HepG2 (cell line): ENCODE measurements at regions not wholly inside any gene's neighbourhood (a gene's known extent, or its start where the extent isn't known, plus 50 kb on each side); places are given as distances from the start of the nearest gene placed in this dataset.

Experiments used
- ATAC-seq: fragments of 200-7000 bp; cut with Tn5 transposase; 3 replicates; pipeline ENCODE4 v1.9.1; 2020; ENCODE audit warnings: mild to moderate bottlenecking, moderate library complexity
- BruUV-seq: library from RNA; stranded (reverse); fragments of 400-500 nt; replicated peaks from 2 replicates; lab custom pipeline; 2021; lab: Mats Ljungman, UMichigan
- CTCF ChIA-PET: fragments of 300-600 bp; formaldehyde crosslinking; extraction: SDS; loops from one replicate; lab custom pipeline; 2021; ENCODE audit warnings: low total read pairs, inconsistent platforms, low intra/inter-chr PET ratio; lab: Yijun Ruan, JAX
- POLR2A ChIA-PET: fragments of 350-600 bp; sonication (Branson Sonifier 250); formaldehyde crosslinking; loops from one replicate; lab custom pipeline; 2020; ENCODE audit warnings: antibody characterized with exemption, inconsistent platforms; lab: Yijun Ruan, JAX
- DNase-seq: peaks from one replicate; pipeline ENCODE4 v3.0.0-alpha.2; 2015; ENCODE audit warnings: low spot score
- FAIRE-seq: peaks from 3 replicates; lab custom pipeline; 2011; peaks lifted over from hg19 to GRCh38; lab: Jason Lieb, UNC
- H2AFZ ChIP-seq: one replicate; pipeline ENCODE4 v1.6.1; 2011; ENCODE audit warnings: low read length, inconsistent platforms
- H3K27ac ChIP-seq: fragments of 300-600 bp; 3 replicates; pipeline ENCODE4 v1.8.0; 2011; ENCODE audit warnings: mixed run types, mild to moderate bottlenecking, mixed read lengths, low read length, inconsistent platforms; ENCODE audit not compliant: insufficient read depth; ENCODE audit errors: extremely low read length
- H3K27me3 ChIP-seq, 2 experiments: fragments of 200-600 bp in 1 of 2; 2 replicates in 1 of 2; 3 replicates in 1 of 2; pipeline versions ENCODE4 v1.6.0 to v1.8.0; 2011; ENCODE audit warnings: low read length in 2 of 2, mild to moderate bottlenecking in 2 of 2, moderate library complexity in 2 of 2, inconsistent platforms in 1 of 2; ENCODE audit not compliant: insufficient read depth in 2 of 2, control insufficient read depth in 1 of 2
- H3K36me3 ChIP-seq, 2 experiments: fragments of 200-600 bp in 1 of 2; replicated peaks in 1 of 2; 2 replicates in 1 of 2; 3 replicates in 1 of 2; pipeline versions ENCODE4 v1.5.1 to v1.8.0; 2011; ENCODE audit warnings: low read length in 2 of 2, inconsistent platforms in 1 of 2; ENCODE audit not compliant: insufficient read depth in 2 of 2, control insufficient read depth in 1 of 2
- H3K4me1 ChIP-seq: 2 replicates; pipeline ENCODE4 v1.5.1; 2012; ENCODE audit warnings: low read length, inconsistent platforms; ENCODE audit not compliant: insufficient read depth
- H3K4me2 ChIP-seq: 2 replicates; pipeline ENCODE4 v1.6.0; 2011; ENCODE audit warnings: low read depth, low read length, inconsistent platforms
- H3K4me3 ChIP-seq, 3 experiments: fragments of 200-600 bp in 1 of 3; sonication (generic), shearing (Covaris generic) in 1 of 3; replicated peaks in 1 of 3; 2 replicates each; pipeline ENCODE4 v1.5.1; 2011 to 2016; ENCODE audit warnings: low read length in 3 of 3, inconsistent platforms in 2 of 3, low read depth in 2 of 3, mild to moderate bottlenecking in 2 of 3, control low read depth in 1 of 3, mixed read lengths in 1 of 3; ENCODE audit not compliant: insufficient read depth in 1 of 3
- H3K79me2 ChIP-seq: one replicate; pipeline ENCODE4 v1.6.1; 2011; ENCODE audit warnings: low read length, inconsistent platforms; ENCODE audit not compliant: insufficient read depth
- H3K9ac ChIP-seq: 2 replicates; pipeline ENCODE4 v1.6.0; 2011; ENCODE audit warnings: mild to moderate bottlenecking, low read depth, low read length, inconsistent platforms; ENCODE audit not compliant: insufficient read depth
- H3K9me3 ChIP-seq: 2 replicates; pipeline ENCODE4 v1.5.1; 2012; ENCODE audit warnings: mild to moderate bottlenecking, low read length
- H4K20me1 ChIP-seq: 2 replicates; pipeline ENCODE4 v1.6.0; 2011; ENCODE audit warnings: inconsistent platforms, mild to moderate bottlenecking, low read length, moderate library complexity; ENCODE audit not compliant: insufficient read depth
- EEA1 ChIP-seq: sonication (generic); formaldehyde crosslinking; IDR thresholded peaks from 2 replicates; pipeline ENCODE4 v1.5.1; 2020; ENCODE audit warnings: mild to moderate bottlenecking, missing genetic modification reagents, borderline replicate concordance
- MXD4 ChIP-seq: IDR thresholded peaks from 2 replicates; pipeline ENCODE4 v1.6.1; 2016; ENCODE audit warnings: mild to moderate bottlenecking, missing biosample characterization, missing genetic modification reagents
- NFKBIZ ChIP-seq: IDR thresholded peaks from 2 replicates; pipeline ENCODE4 v1.6.1; 2018; ENCODE audit warnings: missing genetic modification reagents, missing compliant biosample characterization
- PAXIP1 ChIP-seq: sonication (generic); formaldehyde crosslinking; conservative IDR thresholded peaks from 2 replicates; pipeline ENCODE4 v1.4.0; 2020; ENCODE audit warnings: mild to moderate bottlenecking, missing genetic modification reagents, moderate library complexity
- SNAPC2 ChIP-seq: sonication (generic); formaldehyde crosslinking; IDR thresholded peaks from 2 replicates; pipeline ENCODE4 v1.8.1; 2022; ENCODE audit warnings: mild to moderate bottlenecking, missing genetic modification reagents
- SP1 ChIP-seq, 2 experiments: fragments of 450-650 bp in 1 of 2; sonication (generic) in 1 of 2; formaldehyde crosslinking in 1 of 2; IDR thresholded peaks; 2 replicates each; pipeline versions ENCODE4 v1.4.0 to v1.6.1; 2016 to 2020; ENCODE audit warnings: missing genetic modification reagents in 1 of 2
- ZNF567 ChIP-seq: sonication (generic); formaldehyde crosslinking; IDR thresholded peaks from 2 replicates; pipeline ENCODE4 v1.8.1; 2023; ENCODE audit warnings: mild to moderate bottlenecking, missing genetic modification reagents, borderline replicate concordance
- ZNF619 ChIP-seq: sonication (generic); formaldehyde crosslinking; IDR thresholded peaks from 2 replicates; pipeline ENCODE4 v1.4.0; 2020; ENCODE audit warnings: mild to moderate bottlenecking, missing genetic modification reagents
- ZNF7 ChIP-seq: IDR thresholded peaks from 2 replicates; pipeline ENCODE4 v1.6.1; 2016; ENCODE audit warnings: missing biosample characterization, missing genetic modification reagents
- ZSCAN9 ChIP-seq: IDR thresholded peaks from 2 replicates; pipeline ENCODE4 v1.6.1; 2016; ENCODE audit warnings: borderline replicate concordance
- WGBS: methylation state at CpG from one replicate; pipeline ENCODE4 v1.1.6; 2017; ENCODE audit warnings: low lambda C conversion rate; 5-methylcytosine and 5-hydroxymethylcytosine counted together
- in situ Hi-C: cut with HindIII; loops from 2 replicates; pipeline ENCODE4 v1.10.0; 2017; ENCODE audit warnings: low pct_unique_long_range_greater_than_20kb; ENCODE audit not compliant: extremely low pct_ligation_motif_present
- intact Hi-C: fragments of 100-400 bp; cut with micrococcal nuclease; formaldehyde crosslinking; loops from one replicate; pipeline ENCODE4 v1.10.0; 2022; ENCODE audit not compliant: unreplicated experiment
- TF ChIP-seq, protein P1 (sequence below): sonication (generic); formaldehyde crosslinking; IDR thresholded peaks from 2 replicates; pipeline ENCODE4 v1.5.0; 2020; ENCODE audit warnings: mild to moderate bottlenecking, missing genetic modification reagents
- TF ChIP-seq, protein P2 (sequence below): sonication (generic); formaldehyde crosslinking; IDR thresholded peaks from 2 replicates; pipeline ENCODE4 v1.8.1; 2023; ENCODE audit warnings: mild to moderate bottlenecking, inconsistent platforms, moderate library complexity, missing genetic modification reagents, borderline replicate concordance

GRCh38 chr15:93143186-93143585 lies 54.2 kb upstream of the RGMA start:
- DNase-seq, result no peak
- H3K9ac ChIP-seq, result no peak overlapping the region
- TF ChIP-seq MXD4 (CRISPR knock-in tag) (no peak), ZSCAN9 (no peak), ZNF619 (CRISPR knock-in tag) (no peak), ZNF567 (CRISPR knock-in tag) (no peak), NFKBIZ (CRISPR knock-in tag) (no peak)
- TF ChIP-seq, protein P1, sequence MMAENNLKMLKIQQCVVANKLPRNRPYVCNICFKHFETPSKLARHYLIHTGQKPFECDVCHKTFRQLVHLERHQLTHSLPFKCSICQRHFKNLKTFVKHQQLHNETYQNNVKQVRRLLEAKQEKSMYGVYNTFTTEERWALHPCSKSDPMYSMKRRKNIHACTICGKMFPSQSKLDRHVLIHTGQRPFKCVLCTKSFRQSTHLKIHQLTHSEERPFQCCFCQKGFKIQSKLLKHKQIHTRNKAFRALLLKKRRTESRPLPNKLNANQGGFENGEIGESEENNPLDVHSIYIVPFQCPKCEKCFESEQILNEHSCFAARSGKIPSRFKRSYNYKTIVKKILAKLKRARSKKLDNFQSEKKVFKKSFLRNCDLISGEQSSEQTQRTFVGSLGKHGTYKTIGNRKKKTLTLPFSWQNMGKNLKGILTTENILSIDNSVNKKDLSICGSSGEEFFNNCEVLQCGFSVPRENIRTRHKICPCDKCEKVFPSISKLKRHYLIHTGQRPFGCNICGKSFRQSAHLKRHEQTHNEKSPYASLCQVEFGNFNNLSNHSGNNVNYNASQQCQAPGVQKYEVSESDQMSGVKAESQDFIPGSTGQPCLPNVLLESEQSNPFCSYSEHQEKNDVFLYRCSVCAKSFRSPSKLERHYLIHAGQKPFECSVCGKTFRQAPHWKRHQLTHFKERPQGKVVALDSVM, result no peak
- TF ChIP-seq, all 625 proteins: peak for 0
- intact Hi-C loops, result no loop called here
- Histone ChIP-seq H3K27ac (no peak overlapping the region), H3K4me2 (no peak overlapping the region), H3K27me3 (peaks cover 0 to 19% of the 10 kb centered on the region in 2 experiments; a peak in 4 of 5 replicates), H2AFZ (no peak overlapping the region), H3K9me3 (no peaks in the 10 kb centered on the region), H3K4me1 (no peaks in the 10 kb centered on the region), H3K36me3 (no peaks in the 10 kb centered on the region), H3K4me3 (no peak overlapping the region), H3K79me2 (no peaks in the 10 kb centered on the region), H4K20me1 (no peaks in the 10 kb centered on the region)
- in situ Hi-C loops, result no loop called here
- BruUV-seq, result no TSS peak
- WGBS, result 15% methylated on average over 13 of the region's 13 CpGs
- ATAC-seq (no peak), FAIRE-seq (no peak)
- POLR2A ChIA-PET, result no interaction called here
- CTCF ChIA-PET, result no interaction called here

DNA sequence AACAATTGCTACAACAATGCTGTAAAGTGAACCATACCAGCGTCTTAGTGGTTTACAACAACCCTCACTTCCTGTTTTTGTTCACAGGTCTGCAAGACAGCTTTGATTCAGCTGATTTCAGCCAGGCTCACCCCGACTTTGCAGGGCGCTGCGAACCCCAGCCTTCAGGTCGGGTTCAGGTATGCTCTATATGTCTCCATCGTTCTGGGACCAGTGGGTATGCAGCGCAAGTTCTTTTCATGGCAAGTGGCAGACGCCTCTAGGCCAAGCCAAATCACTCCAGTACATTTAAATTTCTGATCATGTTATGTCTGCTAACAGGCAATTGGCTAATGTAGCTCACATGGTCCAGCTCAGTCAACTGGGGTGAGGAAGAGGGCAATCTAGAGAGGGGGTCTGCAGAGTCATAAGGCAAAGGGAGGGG lies 52.4 kb upstream of the RGMA start:
- H3K79me2 ChIP-seq, result no peaks in the 10 kb centered on the region
- no peaks in the 10 kb centered on the region for H3K36me3 ChIP-seq
- no peak overlapping the region for H3K9ac ChIP-seq
- no TSS peak for BruUV-seq
- ChIA-PET CTCF (no interaction called here), POLR2A (no interaction called here)
- H3K4me3 ChIP-seq, result no peak overlapping the region
- intact Hi-C loops, result no loop called here
- in situ Hi-C loops, result no loop called here
- 19% methylated on average over 8 of the region's 8 CpGs for WGBS
- H2AFZ ChIP-seq, result no peak overlapping the region
- TF ChIP-seq ZNF7 (CRISPR knock-in tag) (no peak), PAXIP1 (CRISPR knock-in tag) (no peak), SP1 (IDR thresholded peaks at IDR 0.05) (no peak), SP1 (CRISPR knock-in tag; IDR thresholded peaks at IDR 0.05) (no peak), EEA1 (CRISPR knock-in tag) (no peak), SNAPC2 (CRISPR knock-in tag) (no peak)
- TF ChIP-seq, protein P2, sequence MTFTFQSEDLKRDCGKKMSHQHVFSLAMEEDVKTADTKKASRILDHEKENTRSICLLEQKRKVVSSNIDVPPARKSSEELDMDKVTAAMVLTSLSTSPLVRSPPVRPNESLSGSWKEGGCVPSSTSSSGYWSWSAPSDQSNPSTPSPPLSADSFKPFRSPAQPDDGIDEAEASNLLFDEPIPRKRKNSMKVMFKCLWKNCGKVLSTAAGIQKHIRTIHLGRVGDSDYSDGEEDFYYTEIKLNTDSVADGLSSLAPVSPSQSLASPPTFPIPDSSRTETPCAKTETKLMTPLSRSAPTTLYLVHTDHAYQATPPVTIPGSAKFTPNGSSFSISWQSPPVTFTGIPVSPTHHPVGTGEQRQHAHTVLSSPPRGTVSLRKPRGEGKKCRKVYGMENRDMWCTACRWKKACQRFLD (CRISPR knock-in tag), result no peak
- DNase-seq (no peak), FAIRE-seq (no peak), ATAC-seq (no peak)
- no peaks in the 10 kb centered on the region for H4K20me1 ChIP-seq
- H3K4me1 ChIP-seq, result no peaks in the 10 kb centered on the region
- peaks cover 0 to 16% of the 10 kb centered on the region in 2 experiments; a peak in 4 of 5 replicates for H3K27me3 ChIP-seq
- H3K4me2 ChIP-seq, result no peak overlapping the region
- no peak overlapping the region for H3K27ac ChIP-seq
- H3K9me3 ChIP-seq, result no peaks in the 10 kb centered on the region
